HG02798 (cell line): ENCODE measurements at regions not wholly inside any gene's neighbourhood (a gene's known extent, or its start where the extent isn't known, plus 50 kb on each side); places are given as distances from the start of the nearest gene placed in this dataset.
A peak's percentile ranks its signal among the peaks of the same experiment; 100 is the strongest.

ENCODE experiments used
- ATAC-seq: cut with Tn5 transposase; IDR thresholded peaks from one replicate; pipeline ENCODE4 v1.9.1; 2021; ENCODE audit warnings: mild to moderate bottlenecking; ENCODE audit not compliant: unreplicated experiment, poor library complexity

DNA sequence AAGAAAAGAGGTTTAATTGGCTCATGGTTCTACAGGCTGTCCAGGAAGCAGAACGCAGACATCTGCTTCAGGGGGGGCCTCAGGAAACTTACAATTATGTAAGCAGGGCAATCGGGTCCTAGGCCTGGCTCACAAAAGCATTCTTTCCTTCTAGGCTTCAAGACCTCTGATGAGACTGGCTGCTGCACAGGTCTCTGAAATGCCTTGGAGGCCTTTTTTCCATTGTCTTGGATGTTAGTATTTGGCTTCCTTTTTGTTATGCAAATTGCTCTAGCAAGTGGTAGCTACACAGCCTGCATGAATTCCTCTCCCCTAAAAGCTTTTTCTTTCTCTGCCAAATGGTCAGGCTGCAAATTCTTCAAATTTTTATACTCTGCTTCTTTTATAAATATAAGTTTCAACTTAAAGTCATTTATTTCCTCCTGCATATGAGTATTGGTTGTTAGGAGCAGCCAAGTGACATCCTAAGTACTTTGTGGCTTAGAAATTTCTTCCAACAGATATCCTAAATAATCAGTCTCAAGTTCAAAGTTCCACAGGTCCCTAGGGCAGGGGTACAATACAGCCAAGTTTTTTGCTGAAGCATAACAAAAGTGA, 83.1 kb upstream of the SEMA3A start:
- no peak for ATAC-seq

DNA sequence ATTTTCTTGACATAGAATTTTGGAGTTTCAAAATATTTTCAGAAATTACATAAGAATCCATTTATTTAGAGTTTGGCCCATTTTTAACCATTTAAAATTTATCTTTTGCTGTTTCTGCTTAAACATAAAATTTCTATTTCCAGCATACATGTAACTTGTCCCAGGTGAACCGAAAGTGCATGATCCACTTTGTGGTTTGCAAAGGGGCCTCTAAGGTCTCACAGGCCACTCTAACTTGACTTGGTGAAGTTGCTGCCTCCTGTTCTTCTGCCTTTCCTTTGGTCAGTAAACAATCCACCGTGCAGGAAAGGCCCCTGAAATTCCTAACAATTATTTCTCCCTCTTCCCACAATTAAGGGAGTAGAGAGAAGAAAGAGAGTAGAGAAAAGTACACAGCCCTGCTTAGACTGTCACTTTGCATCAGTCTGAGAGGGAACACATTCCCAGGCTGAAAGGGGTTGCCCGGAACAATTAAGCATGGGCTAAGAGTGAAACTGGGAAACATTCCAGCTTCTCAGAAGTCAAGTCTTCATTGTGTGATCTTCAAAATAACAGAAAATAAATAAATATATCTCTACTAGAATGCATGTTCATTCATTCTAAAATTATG, 79.5 kb upstream of the SEMA3A start:
- ATAC-seq = no peak

DNA sequence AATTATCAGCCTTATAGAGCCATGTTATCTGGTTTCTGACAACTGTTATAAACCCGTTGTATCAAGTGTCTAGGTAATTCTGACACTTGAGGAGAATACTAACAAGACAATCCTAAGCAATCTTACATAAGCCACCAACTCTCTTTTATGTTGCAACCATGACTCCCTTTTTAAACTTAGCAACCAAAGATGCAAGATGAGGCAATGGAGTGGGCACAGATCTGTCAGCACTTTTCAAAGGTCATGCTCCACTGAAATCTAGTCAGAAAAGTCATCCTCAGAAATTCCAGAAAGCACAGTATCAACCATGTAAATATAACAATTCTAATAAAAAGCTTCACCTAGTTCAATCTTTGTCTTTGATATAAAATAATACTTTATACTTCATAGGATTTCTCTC, 77.0 kb upstream of the SEMA3A start:
- no peak for ATAC-seq

GRCh38 chr7:84264396-84264795, 69.8 kb upstream of the SEMA3A start:
- no peak for ATAC-seq

GRCh38 chr7:84263106-84263505, 68.5 kb upstream of the SEMA3A start:
- no peak for ATAC-seq

- ATAC-seq = no peak
Observed at GRCh38 chr7:84261509-84261908, 66.9 kb upstream of the SEMA3A start.

DNA sequence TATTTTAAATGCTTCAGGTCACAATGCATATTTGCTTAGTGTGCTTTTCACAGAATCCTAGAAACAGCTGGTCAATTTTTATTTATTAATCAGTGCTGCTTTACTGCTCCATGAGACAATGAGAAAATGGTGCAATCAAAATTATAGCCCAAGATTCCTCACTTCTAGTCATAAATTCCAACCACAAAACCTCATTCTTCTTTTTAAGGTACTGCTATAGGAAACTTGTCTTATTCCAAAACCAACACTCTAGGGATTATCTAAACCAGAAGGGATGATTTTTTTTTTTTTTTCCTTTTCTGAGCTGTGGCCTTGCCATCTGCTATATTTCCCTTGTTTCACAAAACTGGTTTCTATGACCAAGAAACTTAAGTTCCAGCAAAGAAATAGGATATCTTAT, 64.0 kb upstream of the SEMA3A start:
- no peak for ATAC-seq

GRCh38 chr7:84256571-84256971, 62.0 kb upstream of the SEMA3A start:
- ATAC-seq = no peak

DNA sequence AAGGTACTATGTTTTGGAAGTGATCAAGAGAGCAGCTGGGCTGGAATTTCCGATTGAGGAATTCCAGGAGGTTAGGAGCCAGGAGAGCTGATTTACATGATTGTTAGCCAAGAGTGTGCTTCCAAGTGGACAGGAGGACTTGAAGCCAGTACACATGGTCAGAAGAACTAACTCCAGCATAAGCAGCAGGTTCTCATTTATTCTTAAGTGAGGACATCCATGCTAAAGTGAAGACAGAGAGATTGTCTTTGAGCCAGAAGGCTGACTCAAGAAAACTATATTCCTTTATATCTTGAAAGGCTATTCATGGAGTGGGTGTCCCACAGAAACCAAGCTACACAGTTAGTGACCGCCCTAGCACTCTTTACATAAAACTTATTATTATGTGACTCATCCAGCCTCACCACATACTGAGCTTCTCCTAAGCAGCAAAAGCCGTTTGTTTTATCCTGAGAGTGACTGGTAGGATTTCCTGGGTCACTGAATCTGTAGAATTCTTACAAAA, 56.7 kb upstream of the SEMA3A start:
- no peak for ATAC-seq

DNA sequence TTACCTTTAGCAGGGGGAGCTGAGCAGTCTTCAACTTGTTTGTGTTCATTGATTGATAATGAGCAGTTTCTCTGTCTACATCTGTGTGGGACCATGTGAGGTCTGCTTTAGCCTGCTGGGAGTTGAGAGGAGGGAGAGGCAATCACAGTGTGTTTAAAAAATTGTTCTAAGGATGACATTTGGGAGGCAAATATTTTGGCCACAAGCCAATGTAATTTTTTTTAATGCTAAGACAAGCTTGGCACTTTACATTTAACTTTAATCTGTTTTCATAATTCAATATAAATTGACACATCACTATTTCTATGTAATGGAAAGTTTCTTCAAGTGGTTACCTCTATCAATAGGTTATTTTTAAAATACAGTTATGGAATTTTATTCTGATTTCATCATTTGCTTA, 55.9 kb upstream of the SEMA3A start:
- ATAC-seq = no peak

DNA sequence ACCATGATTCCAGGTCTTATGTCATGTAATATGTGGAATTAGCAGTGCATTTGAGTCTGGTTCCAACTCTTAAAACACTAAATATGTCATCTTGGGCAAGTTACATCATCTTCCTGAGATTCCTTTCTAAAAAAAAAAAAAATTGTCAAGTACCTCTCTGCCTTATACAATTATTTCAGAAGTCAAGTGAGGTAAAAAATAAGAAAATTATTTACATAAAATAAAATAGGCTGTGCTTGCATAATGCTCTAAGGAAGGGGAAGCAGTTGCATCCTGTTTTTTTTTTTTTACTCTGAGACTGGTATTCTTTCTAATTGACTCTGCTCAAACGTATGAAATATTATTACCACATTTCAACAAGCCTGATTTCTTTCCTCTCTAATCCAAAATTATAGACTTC, 55.1 kb upstream of the SEMA3A start:
- no peak for ATAC-seq

DNA sequence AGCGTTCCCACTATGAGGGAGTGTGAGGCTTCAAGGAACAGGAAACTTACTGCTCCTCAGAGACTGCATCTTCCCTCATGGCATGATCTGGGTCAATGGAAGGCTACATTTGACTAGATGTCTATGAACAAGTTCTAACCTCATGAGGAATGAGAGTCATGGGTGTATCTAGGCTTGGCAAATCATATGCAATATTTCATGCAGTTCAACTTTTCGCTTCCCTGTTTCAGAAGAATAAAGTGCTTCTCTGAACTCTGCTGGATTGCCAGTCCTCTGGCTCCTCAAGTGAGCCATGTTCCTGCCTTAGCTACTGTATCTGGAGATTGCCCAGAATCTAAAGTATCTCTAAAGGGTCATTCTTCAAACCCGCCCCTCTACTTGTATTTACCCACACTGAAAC, 54.3 kb upstream of the SEMA3A start:
- ATAC-seq = no peak

GRCh38 chr7:84248267-84248666, 53.7 kb upstream of the SEMA3A start:
- peak; percentile 78 for ATAC-seq

DNA sequence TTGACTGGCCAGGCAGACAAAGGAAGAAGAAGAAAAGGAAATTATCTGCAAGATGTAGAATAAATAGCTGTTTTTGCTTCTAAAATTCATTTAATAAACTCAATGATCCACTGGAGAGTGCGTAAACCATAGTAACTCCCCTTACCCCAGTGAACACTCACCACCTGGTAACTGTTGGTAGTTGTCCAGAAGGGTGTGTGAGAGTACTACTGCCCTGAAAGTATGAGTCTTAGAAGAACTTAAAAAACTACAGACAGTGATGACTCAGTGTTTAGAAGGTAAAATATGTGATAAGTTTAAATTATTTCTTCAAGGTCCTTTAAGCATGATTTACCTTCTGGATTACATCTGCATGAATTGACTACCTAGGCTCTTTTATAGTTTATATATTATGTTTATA, 53.0 kb upstream of the SEMA3A start:
- no peak for ATAC-seq

DNA sequence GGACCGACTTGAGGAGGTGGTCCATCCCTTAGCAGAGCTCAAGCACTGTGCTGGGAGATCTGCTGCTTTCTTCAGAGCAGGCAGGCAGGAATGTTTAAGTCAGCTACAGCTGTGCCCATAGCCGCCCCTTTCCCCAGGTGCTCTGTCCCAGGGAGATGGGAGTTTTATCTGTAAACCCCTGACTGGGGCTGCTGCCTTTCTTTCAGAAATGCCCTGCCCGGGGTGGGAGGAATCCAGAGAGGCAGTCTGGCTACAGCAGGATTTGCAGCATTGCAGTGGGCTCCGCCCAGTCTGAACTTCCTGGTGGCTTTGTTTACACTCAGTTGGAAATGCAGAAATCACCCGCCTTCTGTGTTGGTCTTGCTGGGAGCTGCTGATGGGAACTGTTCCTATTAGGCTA, 51.2 kb upstream of the SEMA3A start:
- ATAC-seq = no peak
